Neural progenitor cell (in vitro differentiated cells): ENCODE measurements at regions not wholly inside any gene's neighbourhood (a gene's known extent, or its start where the extent isn't known, plus 50 kb on each side); places are given as distances from the start of the nearest gene placed in this dataset.
"Not testable (repeated sequence)": the region's sequence is repeated elsewhere in the genome, so short reads cannot be mapped to it uniquely, and the experiment has no call there.

Experiments used
- DNase-seq: peaks from one replicate; pipeline ENCODE4 v3.0.0-alpha.2; 2016; ENCODE audit warnings: low spot score
- H2AFZ ChIP-seq: fragments of 200-600 bp; sonication (generic); replicated peaks from 2 replicates; pipeline ENCODE4 v1.6.1; 2016; ENCODE audit warnings: antibody characterized with exemption
- H3F3A ChIP-seq: fragments of 200-600 bp; sonication (generic); 2 replicates; pipeline ENCODE4 v1.6.1; 2016; ENCODE audit warnings: antibody characterized with exemption, low read depth
- H3K27ac ChIP-seq: fragments of 200-600 bp; sonication (generic); 2 replicates; pipeline ENCODE4 v1.5.1; 2016; ENCODE audit warnings: mild to moderate bottlenecking
- H3K27me3 ChIP-seq: fragments of 200-600 bp; sonication (generic); 2 replicates; pipeline ENCODE4 v1.6.1; 2016; ENCODE audit warnings: mild to moderate bottlenecking, moderate library complexity
- H3K36me3 ChIP-seq: fragments of 200-600 bp; sonication (generic); 2 replicates; pipeline ENCODE4 v1.5.1; 2016
- H3K4me1 ChIP-seq: fragments of 200-600 bp; sonication (generic); 2 replicates; pipeline ENCODE4 v1.6.1; 2016; ENCODE audit warnings: mixed run types
- H3K4me2 ChIP-seq: fragments of 200-600 bp; sonication (generic); 2 replicates; pipeline ENCODE4 v1.6.1; 2016
- H3K4me3 ChIP-seq: fragments of 200-600 bp; sonication (generic); 2 replicates; pipeline ENCODE4 v1.5.1; 2016
- H3K79me2 ChIP-seq: fragments of 200-600 bp; sonication (generic); 2 replicates; pipeline ENCODE4 v1.6.1; 2016; ENCODE audit warnings: low read depth
- H3K9ac ChIP-seq: fragments of 200-600 bp; sonication (generic); 2 replicates; pipeline ENCODE4 v1.6.1; 2016
- H3K9me3 ChIP-seq: fragments of 200-600 bp; sonication (generic); 2 replicates; pipeline ENCODE4 v1.5.1; 2016; ENCODE audit warnings: low read depth
- H4K20me1 ChIP-seq: fragments of 200-600 bp; sonication (generic); 2 replicates; pipeline ENCODE4 v1.6.1; 2016; ENCODE audit warnings: low read depth
- H3K27ac Mint-ChIP-seq: 3 replicates; pipeline ENCODE4 v1.8.0; 2021; ENCODE audit warnings: mixed read lengths
- H3K27me3 Mint-ChIP-seq: 2 replicates; pipeline ENCODE4 v1.8.0; 2022; ENCODE audit warnings: low read depth, mild to moderate bottlenecking, inconsistent platforms, moderate library complexity, mixed read lengths; ENCODE audit not compliant: insufficient read depth
- H3K36me3 Mint-ChIP-seq: 3 replicates; pipeline ENCODE4 v1.8.0; 2021; ENCODE audit warnings: mixed read lengths
- H3K4me1 Mint-ChIP-seq: 3 replicates; pipeline ENCODE4 v1.8.0; 2021; ENCODE audit warnings: mixed read lengths
- H3K4me3 Mint-ChIP-seq: 3 replicates; pipeline ENCODE4 v1.8.0; 2021; ENCODE audit warnings: mild to moderate bottlenecking, moderate library complexity, mixed read lengths
- H3K9me3 Mint-ChIP-seq: 3 replicates; pipeline ENCODE4 v1.8.0; 2020; ENCODE audit warnings: mixed read lengths
- CTCF ChIP-seq: fragments of 200-600 bp; sonication (generic); IDR thresholded peaks from 2 replicates; pipeline ENCODE4 v1.5.1; 2017; ENCODE audit warnings: antibody characterized with exemption, mild to moderate bottlenecking
- EZH2 ChIP-seq: fragments of 200-600 bp; sonication (generic); IDR thresholded peaks from 2 replicates; pipeline ENCODE4 v1.6.1; 2017; ENCODE audit warnings: antibody characterized with exemption, mild to moderate bottlenecking, moderate library complexity
- EZH2phosphoT487 ChIP-seq: fragments of 200-600 bp; sonication (generic); IDR thresholded peaks from 2 replicates; pipeline ENCODE4 v1.6.1; 2017; ENCODE audit warnings: antibody characterized with exemption

- Histone ChIP-seq H3K79me2 (no peaks in the 10 kb centered on the region), H3K4me3 (no peak overlapping the region), H3K36me3 (no peaks in the 10 kb centered on the region), H4K20me1 (no peaks in the 10 kb centered on the region), H3K4me2 (no peak overlapping the region), H3K27ac (no peak overlapping the region), H3K9ac (no peak overlapping the region), H3K9me3 (no peaks in the 10 kb centered on the region), H3F3A (no peaks in the 10 kb centered on the region), H2AFZ (no peak overlapping the region), H3K4me1 (peaks cover 7% of the 10 kb centered on the region), H3K27me3 (no peaks in the 10 kb centered on the region)
- H3K4me3 Mint-ChIP-seq: no peak overlapping the region
- H3K4me1 Mint-ChIP-seq: peaks cover 15% of the 10 kb centered on the region
- TF ChIP-seq EZH2 (no peak), CTCF (no peak), EZH2phosphoT487 (no peak)
- no peak overlapping the region for H3K27ac Mint-ChIP-seq
- no peaks in the 10 kb centered on the region for H3K36me3 Mint-ChIP-seq
- H3K9me3 Mint-ChIP-seq: peaks cover 26% of the 10 kb centered on the region
- DNase-seq: no peak
- H3K27me3 Mint-ChIP-seq: peaks cover 4% of the 10 kb centered on the region
These were observed 73.7 kb downstream of the GEMIN8 start for GRCh38 chrX:13955975-13956374.

GRCh38 chrX:13955095-13955647, 74.5 kb downstream of the GEMIN8 start:
- Histone ChIP-seq H4K20me1 (no peaks in the 10 kb centered on the region), H3K79me2 (no peaks in the 10 kb centered on the region), H3K27me3 (no peaks in the 10 kb centered on the region), H3K9ac (no peak overlapping the region), H3F3A (no peaks in the 10 kb centered on the region), H2AFZ (no peak overlapping the region), H3K4me1 (peaks cover 7% of the 10 kb centered on the region), H3K4me2 (no peak overlapping the region), H3K36me3 (no peaks in the 10 kb centered on the region), H3K4me3 (no peak overlapping the region), H3K9me3 (no peaks in the 10 kb centered on the region), H3K27ac (no peak overlapping the region)
- Mint-ChIP-seq H3K9me3 (peaks cover 20% of the 10 kb centered on the region), H3K27ac (no peak overlapping the region), H3K27me3 (peaks cover 4% of the 10 kb centered on the region), H3K4me3 (no peak overlapping the region), H3K4me1 (peaks cover 15% of the 10 kb centered on the region), H3K36me3 (no peaks in the 10 kb centered on the region)
- no peak for TF ChIP-seq CTCF
- no peak for TF ChIP-seq EZH2
- no peak for TF ChIP-seq EZH2phosphoT487
- DNase-seq: peak; percentile 17

GRCh38 chrX:13952581-13952980, 77.1 kb downstream of the GEMIN8 start:
- H3K36me3 Mint-ChIP-seq: no peaks in the 10 kb centered on the region
- H3K27me3 ChIP-seq: no peaks in the 10 kb centered on the region

GRCh38 chrX:13946223-13946622, 83.5 kb downstream of the GEMIN8 start:
- H3K79me2 ChIP-seq, H3K27ac ChIP-seq, H3K4me3 Mint-ChIP-seq, H3K9me3 Mint-ChIP-seq, H3K36me3 Mint-ChIP-seq, H3K4me2 ChIP-seq, H3K36me3 ChIP-seq, H4K20me1 ChIP-seq, H3F3A ChIP-seq, H3K4me1 ChIP-seq, DNase-seq, H3K9ac ChIP-seq, H3K27me3 Mint-ChIP-seq, H2AFZ ChIP-seq, H3K4me3 ChIP-seq, H3K9me3 ChIP-seq, H3K27ac Mint-ChIP-seq, H3K27me3 ChIP-seq: not testable (repeated sequence)
- peaks cover 16% of the 10 kb centered on the region for H3K4me1 Mint-ChIP-seq

More at GRCh38 chrX:13952581-13952980, 77.1 kb downstream of the GEMIN8 start:
- Mint-ChIP-seq H3K4me3 (no peak overlapping the region), H3K4me1 (peaks cover 15% of the 10 kb centered on the region), H3K27ac (no peak overlapping the region), H3K9me3 (peaks cover 7% of the 10 kb centered on the region), H3K27me3 (peaks cover 3% of the 10 kb centered on the region)
- Histone ChIP-seq H3F3A (no peaks in the 10 kb centered on the region), H3K79me2 (no peaks in the 10 kb centered on the region), H3K9me3 (no peaks in the 10 kb centered on the region), H2AFZ (no peak overlapping the region), H3K4me3 (no peak overlapping the region), H3K27ac (no peak overlapping the region), H3K4me1 (peaks cover 7% of the 10 kb centered on the region), H3K36me3 (no peaks in the 10 kb centered on the region), H3K9ac (no peak overlapping the region), H3K4me2 (no peak overlapping the region), H4K20me1 (no peaks in the 10 kb centered on the region)
- TF ChIP-seq EZH2: no peak
- TF ChIP-seq CTCF: no peak
- no peak for TF ChIP-seq EZH2phosphoT487
- DNase-seq: no peak

GRCh38 chrX:13945787-13946186, 83.9 kb downstream of the GEMIN8 start:
- not testable (repeated sequence) for H3K9ac ChIP-seq, H3K4me2 ChIP-seq, H3F3A ChIP-seq, DNase-seq, H4K20me1 ChIP-seq, H3K4me1 ChIP-seq, H3K27ac ChIP-seq, H3K4me3 ChIP-seq, H3K27me3 ChIP-seq, H3K9me3 ChIP-seq, H3K9me3 Mint-ChIP-seq, H3K36me3 ChIP-seq, H3K27ac Mint-ChIP-seq, H2AFZ ChIP-seq, H3K27me3 Mint-ChIP-seq, H3K79me2 ChIP-seq, H3K4me3 Mint-ChIP-seq, H3K36me3 Mint-ChIP-seq
- H3K4me1 Mint-ChIP-seq: peaks cover 20% of the 10 kb centered on the region
